Breast epithelium (tissue), 4 donors: ENCODE measurements at regions not wholly inside any gene's neighbourhood (a gene's known extent, or its start where the extent isn't known, plus 50 kb on each side); places are given as distances from the start of the nearest gene placed in this dataset.
A peak's percentile ranks its signal among the peaks of the same experiment; 100 is the strongest.

Experiments
- DNase-seq, 2 donors: peaks; one replicate each; pipeline ENCODE4 v3.0.0-alpha.2; 2019; ENCODE audit warnings: low spot score in 2 of 2
- H3K27ac ChIP-seq, 2 donors: fragments of 200-600 bp; sonication (generic) in 1 of 2; one replicate each; pipeline ENCODE4 v1.5.1; 2016 to 2019; ENCODE audit warnings: mild to moderate bottlenecking in 1 of 2
- H3K27me3 ChIP-seq, 2 donors: fragments of 200-600 bp; sonication (generic) in 1 of 2; one replicate each; pipeline versions ENCODE4 v1.5.1 to v1.6.0; 2017 to 2019; ENCODE audit warnings: control low read depth in 1 of 2, mild to moderate bottlenecking in 1 of 2
- H3K36me3 ChIP-seq: fragments of 200-600 bp; one replicate; pipeline ENCODE4 v1.5.1; 2019
- H3K4me1 ChIP-seq, 2 donors: fragments of 200-600 bp; sonication (generic); one replicate each; pipeline ENCODE4 v1.5.1; 2016 to 2019; ENCODE audit warnings: control low read depth in 1 of 2
- H3K4me3 ChIP-seq, 3 donors: fragments of 200-600 bp; sonication (generic); 1 replicate in 2 of 3; 2 replicates in 1 of 3; pipeline ENCODE4 v1.5.1; 2016 to 2019; ENCODE audit warnings: mild to moderate bottlenecking in 3 of 3, moderate library complexity in 2 of 3
- H3K9me3 ChIP-seq, 2 donors: fragments of 200-600 bp; sonication (generic) in 1 of 2; one replicate each; pipeline ENCODE4 v1.5.1; 2016 to 2019; ENCODE audit warnings: control low read depth in 1 of 2
- CTCF ChIP-seq, 3 donors: fragments of 450-650 bp; IDR thresholded peaks; one replicate each; pipeline ENCODE4 v1.5.1; 2016 to 2017; ENCODE audit warnings: antibody characterized with exemption in 3 of 3, mild to moderate bottlenecking in 3 of 3, moderate library complexity in 3 of 3
- POLR2A ChIP-seq: fragments of 450-650 bp; IDR thresholded peaks from one replicate; pipeline ENCODE4 v1.6.1; 2016; ENCODE audit warnings: antibody characterized with exemption, mild to moderate bottlenecking, moderate library complexity
- POLR2AphosphoS5 ChIP-seq, 3 donors: sonication (generic); formaldehyde crosslinking; IDR thresholded peaks; one replicate each; pipeline ENCODE4 v1.6.1; 2017; ENCODE audit warnings: antibody characterized with exemption in 3 of 3
- intact Hi-C: fragments of 100-400 bp; cut with DNase I; formaldehyde crosslinking; loops from one replicate; pipeline ENCODE4 v1.15.1; 2023; ENCODE audit warnings: low total_unique reads

GRCh38 chr10:128804411-128804810, 662.6 kb upstream of the MGMT start:
- no peak for TF ChIP-seq POLR2A
- TF ChIP-seq POLR2AphosphoS5 (IDR thresholded peaks at IDR 0.05), result no peak
- TF ChIP-seq CTCF (IDR thresholded peaks at IDR 0.05), result no peak

GRCh38 chr10:128808921-128809440, 658.1 kb upstream of the MGMT start:
- intact Hi-C loops, result no loop called here
- Histone ChIP-seq H3K27ac (peak overlapping the region in 1 of 2 donors; percentile 19), H3K4me3 (no peak overlapping the region), H3K27me3 (peaks cover 0 to 7% of the 10 kb centered on the region in 2 donors), H3K36me3 (no peaks in the 10 kb centered on the region), H3K4me1 (no peaks in the 10 kb centered on the region), H3K9me3 (no peaks in the 10 kb centered on the region)
- TF ChIP-seq POLR2A (no peak), POLR2AphosphoS5 (IDR thresholded peaks at IDR 0.05) (no peak), CTCF (IDR thresholded peaks at IDR 0.05) (no peak)
- no peak for DNase-seq

More at GRCh38 chr10:128804411-128804810, 662.6 kb upstream of the MGMT start:
- Histone ChIP-seq H3K9me3 (no peaks in the 10 kb centered on the region), H3K27ac (no peak overlapping the region), H3K4me3 (no peak overlapping the region), H3K4me1 (no peaks in the 10 kb centered on the region), H3K36me3 (no peaks in the 10 kb centered on the region), H3K27me3 (peaks cover 0 to 10% of the 10 kb centered on the region in 2 donors)
- no peak for DNase-seq
- intact Hi-C loops, result no loop called here

GRCh38 chr10:128811511-128811910, 655.5 kb upstream of the MGMT start:
- Histone ChIP-seq H3K9me3 (no peaks in the 10 kb centered on the region), H3K27ac (peak overlapping the region in 1 of 2 donors; percentile 55), H3K36me3 (no peaks in the 10 kb centered on the region), H3K27me3 (peaks cover 0 to 7% of the 10 kb centered on the region in 2 donors), H3K4me3 (peak overlapping the region in 1 of 3 donors; percentile 41), H3K4me1 (no peaks in the 10 kb centered on the region)
- no peak for DNase-seq
- intact Hi-C loops, result no loop called here
- no peak for TF ChIP-seq POLR2AphosphoS5 (IDR thresholded peaks at IDR 0.05)
- no peak for TF ChIP-seq CTCF (IDR thresholded peaks at IDR 0.05)
- no peak for TF ChIP-seq POLR2A

- no peak for DNase-seq
- peaks cover 0 to 7% of the 10 kb centered on the region in 2 donors for H3K27me3 ChIP-seq
- no peaks in the 10 kb centered on the region for H3K4me1 ChIP-seq
- no peaks in the 10 kb centered on the region for H3K9me3 ChIP-seq
- peak overlapping the region in 1 of 3 donors; percentile 41 for H3K4me3 ChIP-seq
- H3K36me3 ChIP-seq, result no peaks in the 10 kb centered on the region
- intact Hi-C loops, result no loop called here
- TF ChIP-seq CTCF (IDR thresholded peaks at IDR 0.05), result no peak
- H3K27ac ChIP-seq, result peak overlapping the region in 1 of 2 donors; percentile 55
Observed at GRCh38 chr10:128812000-128812399, 655.0 kb upstream of the MGMT start.

GRCh38 chr10:128813574-128813973, 653.5 kb upstream of the MGMT start:
- intact Hi-C loops, result no loop called here
- TF ChIP-seq POLR2A (no peak), CTCF (IDR thresholded peaks at IDR 0.05) (no peak), POLR2AphosphoS5 (IDR thresholded peaks at IDR 0.05) (no peak)
- no peak overlapping the region for H3K4me3 ChIP-seq
- H3K27ac ChIP-seq, result no peak overlapping the region
- H3K27me3 ChIP-seq, result peaks cover 0 to 3% of the 10 kb centered on the region in 2 donors
- no peaks in the 10 kb centered on the region for H3K4me1 ChIP-seq
- H3K9me3 ChIP-seq, result no peaks in the 10 kb centered on the region
- DNase-seq, result no peak
- no peaks in the 10 kb centered on the region for H3K36me3 ChIP-seq
